ENCODE measurements at regions not wholly inside any gene's neighbourhood (a gene's known extent, or its start where the extent isn't known, plus 50 kb on each side); places are given as distances from the start of the nearest gene placed in this dataset.

- no peak for TF ChIP-seq CTCF (IDR thresholded peaks at IDR 0.05)
- Mint-ChIP-seq H3K4me3 (ENCODE audit: unreplicated experiment) (no peak overlapping the region), H3K9me3 (ENCODE audit: low read depth) (no peaks in the 10 kb centered on the region), H3K36me3 (ENCODE audit: low read depth) (no peaks in the 10 kb centered on the region), H3K27me3 (ENCODE audit: low read depth) (peaks cover 13% of the 10 kb centered on the region), H3K27ac (ENCODE audit: unreplicated experiment) (no peak overlapping the region), H3K4me1 (ENCODE audit: low read depth) (no peaks in the 10 kb centered on the region)
- no peak for DNase-seq (ENCODE audit: low spot score)
Measured at GRCh38 chr1:182246783-182247182, 144.8 kb downstream of the GLUL start.

- H3K9me3 Mint-ChIP-seq (ENCODE audit: low read depth) = no peaks in the 10 kb centered on the region
- DNase-seq (ENCODE audit: low spot score) = no peak
- no peak overlapping the region for H3K4me3 Mint-ChIP-seq (ENCODE audit: unreplicated experiment)
- no peaks in the 10 kb centered on the region for H3K4me1 Mint-ChIP-seq (ENCODE audit: low read depth)
- peaks cover 26% of the 10 kb centered on the region for H3K27me3 Mint-ChIP-seq (ENCODE audit: low read depth)
- no peak for TF ChIP-seq CTCF (IDR thresholded peaks at IDR 0.05)
- no peaks in the 10 kb centered on the region for H3K36me3 Mint-ChIP-seq (ENCODE audit: low read depth)
- H3K27ac Mint-ChIP-seq (ENCODE audit: unreplicated experiment) = no peak overlapping the region
Measured at GRCh38 chr1:182245040-182245439, 146.6 kb downstream of the GLUL start.

- Mint-ChIP-seq H3K27me3 (ENCODE audit: low read depth) (peaks cover 28% of the 10 kb centered on the region), H3K27ac (ENCODE audit: unreplicated experiment) (no peak overlapping the region), H3K9me3 (ENCODE audit: low read depth) (no peaks in the 10 kb centered on the region), H3K36me3 (ENCODE audit: low read depth) (no peaks in the 10 kb centered on the region), H3K4me1 (ENCODE audit: low read depth) (no peaks in the 10 kb centered on the region), H3K4me3 (ENCODE audit: unreplicated experiment) (no peak overlapping the region)
- TF ChIP-seq CTCF (IDR thresholded peaks at IDR 0.05) = no peak
- DNase-seq (ENCODE audit: low spot score) = no peak
Measured at GRCh38 chr1:182244451-182244850, 147.1 kb downstream of the GLUL start.

- Mint-ChIP-seq H3K9me3 (ENCODE audit: low read depth) (no peaks in the 10 kb centered on the region), H3K27ac (ENCODE audit: unreplicated experiment) (no peak overlapping the region)
Measured at GRCh38 chr1:182242641-182243040, 148.9 kb downstream of the GLUL start.

GRCh38 chr1:182240085-182240484 lies 151.5 kb downstream of the GLUL start:
- no peak for TF ChIP-seq CTCF (IDR thresholded peaks at IDR 0.05)
- peaks cover 9% of the 10 kb centered on the region for H3K4me1 Mint-ChIP-seq (ENCODE audit: low read depth)
- H3K27me3 Mint-ChIP-seq (ENCODE audit: low read depth) = peaks cover 26% of the 10 kb centered on the region
- no peaks in the 10 kb centered on the region for H3K9me3 Mint-ChIP-seq (ENCODE audit: low read depth)
- H3K36me3 Mint-ChIP-seq (ENCODE audit: low read depth) = no peaks in the 10 kb centered on the region
- H3K27ac Mint-ChIP-seq (ENCODE audit: unreplicated experiment) = no peak overlapping the region
- DNase-seq (ENCODE audit: low spot score) = no peak
- no peak overlapping the region for H3K4me3 Mint-ChIP-seq (ENCODE audit: unreplicated experiment)

More at GRCh38 chr1:182242641-182243040, 148.9 kb downstream of the GLUL start:
- Mint-ChIP-seq H3K4me1 (ENCODE audit: low read depth) (no peaks in the 10 kb centered on the region), H3K4me3 (ENCODE audit: unreplicated experiment) (no peak overlapping the region), H3K36me3 (ENCODE audit: low read depth) (no peaks in the 10 kb centered on the region), H3K27me3 (ENCODE audit: low read depth) (peaks cover 26% of the 10 kb centered on the region)
- TF ChIP-seq CTCF (IDR thresholded peaks at IDR 0.05) = no peak
- no peak for DNase-seq (ENCODE audit: low spot score)
